Liver (tissue), 3 donors: ENCODE measurements at regions not wholly inside any gene's neighbourhood (a gene's known extent, or its start where the extent isn't known, plus 50 kb on each side); places are given as distances from the start of the nearest gene placed in this dataset.

Source experiments
- CTCF ChIP-seq: fragments of 150-350 bp; IDR thresholded peaks from 2 replicates; pipeline ENCODE4 v1.5.1; 2017; ENCODE audit warnings: improper control_type of control experiment, low read depth, low read length; ENCODE audit not compliant: missing input control
- GABPA ChIP-seq, 2 donors: IDR thresholded peaks in 1 of 2; conservative IDR thresholded peaks in 1 of 2; 2 replicates each; pipeline ENCODE4 v1.6.1; 2016; ENCODE audit warnings: antibody characterized with exemption in 2 of 2, mild to moderate bottlenecking in 1 of 2, moderate library complexity in 1 of 2
- JUND ChIP-seq, 2 donors: IDR thresholded peaks; 2 replicates each; pipeline ENCODE4 v1.6.1; 2016; ENCODE audit warnings: antibody characterized with exemption in 2 of 2
- MAX ChIP-seq: IDR thresholded peaks from 2 replicates; pipeline ENCODE4 v1.6.1; 2016; ENCODE audit warnings: antibody characterized with exemption
- RXRA ChIP-seq, 2 donors: IDR thresholded peaks; 2 replicates each; pipeline ENCODE4 v1.6.1; 2017 to 2018; ENCODE audit warnings: antibody characterized with exemption in 2 of 2, mild to moderate bottlenecking in 1 of 2
- SP1 ChIP-seq: IDR thresholded peaks from 2 replicates; pipeline ENCODE4 v1.6.1; 2018; ENCODE audit warnings: antibody characterized with exemption, mild to moderate bottlenecking
- donor health status: healthy.
- donor health status: healthy.

- TF ChIP-seq CTCF, result no peak
- no peak for TF ChIP-seq JUND (IDR thresholded peaks at IDR 0.05)
- no peak for TF ChIP-seq MAX
- no peak for TF ChIP-seq GABPA (IDR thresholded peaks at IDR 0.05 in 1 of 2, conservative IDR thresholded peaks at IDR 0.05 in 1 of 2)
- no peak for TF ChIP-seq RXRA (IDR thresholded peaks at IDR 0.05)
- TF ChIP-seq SP1, result no peak
Measured at GRCh38 chr2:65932571-65932970, 500.2 kb upstream of the SPRED2 start.
